Hepatocyte (in vitro differentiated cells): ENCODE measurements at regions not wholly inside any gene's neighbourhood (a gene's known extent, or its start where the extent isn't known, plus 50 kb on each side); places are given as distances from the start of the nearest gene placed in this dataset.

Experiments
- CTCF ChIP-seq: fragments of 200-600 bp; sonication (generic); IDR thresholded peaks from 2 replicates; pipeline ENCODE4 v1.5.1; 2016; ENCODE audit warnings: antibody characterized with exemption, mild to moderate bottlenecking; ENCODE audit not compliant: poor library complexity
- EZH2 ChIP-seq: fragments of 200-600 bp; sonication (generic); IDR thresholded peaks from 2 replicates; pipeline ENCODE4 v1.6.1; 2016; ENCODE audit warnings: antibody characterized with exemption, mild to moderate bottlenecking, borderline replicate concordance

- TF ChIP-seq CTCF (no peak), EZH2 (no peak)
These were observed 582.9 kb upstream of the PIK3C3 start for GRCh38 chr18:41372046-41372665.
